Gastroesophageal sphincter (tissue), 4 donors: ENCODE measurements at regions not wholly inside any gene's neighbourhood (a gene's known extent, or its start where the extent isn't known, plus 50 kb on each side); places are given as distances from the start of the nearest gene placed in this dataset.
"Not testable (repeated sequence)": the region's sequence is repeated elsewhere in the genome, so short reads cannot be mapped to it uniquely, and the experiment has no call there.

Experiments used
- ATAC-seq: fragments of 150-250 bp; one replicate; pipeline ENCODE4 v1.9.1; 2016; ENCODE audit warnings: mild to moderate bottlenecking, moderate library complexity
- H3K27ac ChIP-seq, 4 donors: fragments of 200-600 bp; sonication (generic) in 3 of 4; 1 replicate in 3 of 4; 2 replicates in 1 of 4; pipeline ENCODE4 v1.5.1; 2016 to 2019
- H3K27me3 ChIP-seq: fragments of 200-600 bp; sonication (generic); one replicate; pipeline ENCODE4 v1.5.1; 2019
- H3K36me3 ChIP-seq, 2 donors: fragments of 200-600 bp; sonication (generic); one replicate each; pipeline ENCODE4 v1.5.1; 2019; ENCODE audit warnings: control low read depth in 1 of 2
- H3K4me1 ChIP-seq, 3 donors: fragments of 200-600 bp; sonication (generic); 1 replicate in 2 of 3; 2 replicates in 1 of 3; pipeline ENCODE4 v1.5.1; 2016 to 2019; ENCODE audit warnings: control low read depth in 2 of 3
- H3K4me3 ChIP-seq, 2 donors: fragments of 200-600 bp; sonication (generic); one replicate each; pipeline ENCODE4 v1.5.1; 2019; ENCODE audit warnings: mild to moderate bottlenecking in 1 of 2, moderate library complexity in 1 of 2
- H3K9me3 ChIP-seq, 3 donors: fragments of 200-600 bp; sonication (generic); one replicate each; pipeline ENCODE4 v1.5.1; 2017 to 2019; ENCODE audit warnings: control low read depth in 2 of 3
- EP300 ChIP-seq: sonication (generic); formaldehyde crosslinking; IDR thresholded peaks from one replicate; pipeline ENCODE4 v1.6.1; 2017; ENCODE audit warnings: antibody characterized with exemption, mild to moderate bottlenecking
- POLR2A ChIP-seq, 2 donors: fragments of 450-650 bp; IDR thresholded peaks; one replicate each; pipeline ENCODE4 v1.6.1; 2017; ENCODE audit warnings: antibody characterized with exemption in 2 of 2, mild to moderate bottlenecking in 2 of 2, moderate library complexity in 1 of 2
- POLR2AphosphoS5 ChIP-seq: sonication (generic); formaldehyde crosslinking; IDR thresholded peaks from one replicate; pipeline ENCODE4 v1.6.1; 2017; ENCODE audit warnings: antibody characterized with exemption
- WGBS, 2 donors: methylation state at CpG; one replicate each; pipeline ENCODE4 v1.1.5; 2018; ENCODE audit warnings: low coverage in 1 of 2; 5-methylcytosine and 5-hydroxymethylcytosine counted together
- TF ChIP-seq, protein P1 (sequence below), 4 experiments: fragments of 200-600 bp in 2 of 4; fragments of 450-650 bp in 2 of 4; sonication (generic) in 1 of 4; IDR thresholded peaks; one replicate each; pipeline ENCODE4 v1.5.1; 2017 to 2019; ENCODE audit warnings: antibody characterized with exemption in 4 of 4, mild to moderate bottlenecking in 2 of 4, moderate library complexity in 2 of 4

DNA sequence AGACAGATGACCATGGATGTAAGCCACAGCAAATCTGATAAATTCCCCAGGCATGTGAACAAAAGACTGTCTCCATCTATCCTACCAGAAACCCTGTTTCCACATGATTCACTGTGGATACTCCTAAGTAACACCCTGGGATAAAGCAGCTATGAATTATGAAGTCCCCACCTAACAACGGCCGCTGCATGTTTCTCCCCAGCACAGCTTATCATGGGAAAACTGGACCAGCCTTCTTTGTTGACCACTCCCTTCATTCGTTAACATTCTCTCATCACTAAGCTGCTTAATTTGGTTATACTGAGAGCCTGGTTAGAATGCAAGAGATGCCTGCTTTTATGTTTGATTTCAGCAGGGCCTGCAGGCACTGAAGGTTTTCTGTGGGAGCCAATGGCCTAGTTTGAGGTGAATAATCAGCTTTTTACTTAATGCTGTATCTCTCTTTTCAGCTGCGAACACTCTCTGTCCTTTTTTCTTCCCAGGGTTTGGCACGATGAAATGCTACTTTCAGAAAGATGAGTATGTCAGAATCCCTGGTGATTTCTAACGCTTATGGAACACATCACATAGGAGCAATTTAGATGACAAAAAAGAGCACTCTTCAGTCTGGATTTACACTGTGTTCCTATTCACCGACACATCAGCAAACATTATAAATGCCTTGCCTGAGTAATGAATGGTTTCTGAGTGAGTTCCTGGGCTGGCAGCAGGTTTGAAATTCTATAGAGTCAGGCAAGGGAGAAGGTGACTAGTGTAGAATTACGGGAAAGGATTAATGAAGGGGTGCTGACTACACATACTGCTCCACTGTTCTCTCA, 318.4 kb upstream of the ZNF608 start:
- Histone ChIP-seq H3K36me3 (no peaks in the 10 kb centered on the region), H3K27me3 (no peaks in the 10 kb centered on the region), H3K27ac (no peak overlapping the region), H3K4me1 (peaks cover 0 to 11% (median 0%) of the 10 kb centered on the region in 3 donors), H3K9me3 (no peaks in the 10 kb centered on the region), H3K4me3 (no peak overlapping the region)
- WGBS, 2 donors: 66 to 72% methylated on average over 7 to 8 of the region's 8 CpGs
- TF ChIP-seq, protein P1, sequence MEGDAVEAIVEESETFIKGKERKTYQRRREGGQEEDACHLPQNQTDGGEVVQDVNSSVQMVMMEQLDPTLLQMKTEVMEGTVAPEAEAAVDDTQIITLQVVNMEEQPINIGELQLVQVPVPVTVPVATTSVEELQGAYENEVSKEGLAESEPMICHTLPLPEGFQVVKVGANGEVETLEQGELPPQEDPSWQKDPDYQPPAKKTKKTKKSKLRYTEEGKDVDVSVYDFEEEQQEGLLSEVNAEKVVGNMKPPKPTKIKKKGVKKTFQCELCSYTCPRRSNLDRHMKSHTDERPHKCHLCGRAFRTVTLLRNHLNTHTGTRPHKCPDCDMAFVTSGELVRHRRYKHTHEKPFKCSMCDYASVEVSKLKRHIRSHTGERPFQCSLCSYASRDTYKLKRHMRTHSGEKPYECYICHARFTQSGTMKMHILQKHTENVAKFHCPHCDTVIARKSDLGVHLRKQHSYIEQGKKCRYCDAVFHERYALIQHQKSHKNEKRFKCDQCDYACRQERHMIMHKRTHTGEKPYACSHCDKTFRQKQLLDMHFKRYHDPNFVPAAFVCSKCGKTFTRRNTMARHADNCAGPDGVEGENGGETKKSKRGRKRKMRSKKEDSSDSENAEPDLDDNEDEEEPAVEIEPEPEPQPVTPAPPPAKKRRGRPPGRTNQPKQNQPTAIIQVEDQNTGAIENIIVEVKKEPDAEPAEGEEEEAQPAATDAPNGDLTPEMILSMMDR (IDR thresholded peaks at IDR 0.05): no peak
- TF ChIP-seq EP300 (no peak), POLR2AphosphoS5 (no peak), POLR2A (IDR thresholded peaks at IDR 0.05) (no peak)
- ATAC-seq: no peak

DNA sequence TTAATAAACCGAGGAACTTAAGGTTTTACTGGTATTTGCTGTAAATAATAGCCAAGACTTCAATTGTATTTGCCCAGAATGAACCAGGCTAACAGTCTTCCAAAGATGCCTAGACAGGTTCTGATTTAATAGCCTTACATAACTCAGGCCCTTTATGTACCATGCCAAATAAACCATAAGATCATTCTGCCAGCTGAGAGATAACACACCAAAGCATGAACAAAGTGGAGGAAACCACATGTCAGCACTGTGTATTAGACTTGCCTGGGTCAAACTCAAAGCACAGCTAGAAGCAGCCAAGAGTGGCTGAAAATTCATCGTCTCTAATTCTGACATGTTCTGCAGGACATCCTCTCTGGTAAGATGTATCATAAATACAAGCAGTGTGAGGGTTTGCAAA, 319.3 kb upstream of the ZNF608 start:
- no peak overlapping the region for H3K4me3 ChIP-seq
- no peak overlapping the region for H3K27ac ChIP-seq
- H3K4me1 ChIP-seq: peaks cover 0 to 11% (median 0%) of the 10 kb centered on the region in 3 donors
- no peak for ATAC-seq
- H3K27me3 ChIP-seq: no peaks in the 10 kb centered on the region
- 51 to 71% methylated on average over 2 of the region's 2 CpGs for WGBS, 2 donors
- TF ChIP-seq POLR2AphosphoS5: no peak
- no peak for TF ChIP-seq POLR2A (IDR thresholded peaks at IDR 0.05)
- TF ChIP-seq EP300: no peak
- TF ChIP-seq, protein P1 (IDR thresholded peaks at IDR 0.05): no peak
- H3K9me3 ChIP-seq: no peaks in the 10 kb centered on the region
- no peaks in the 10 kb centered on the region for H3K36me3 ChIP-seq

DNA sequence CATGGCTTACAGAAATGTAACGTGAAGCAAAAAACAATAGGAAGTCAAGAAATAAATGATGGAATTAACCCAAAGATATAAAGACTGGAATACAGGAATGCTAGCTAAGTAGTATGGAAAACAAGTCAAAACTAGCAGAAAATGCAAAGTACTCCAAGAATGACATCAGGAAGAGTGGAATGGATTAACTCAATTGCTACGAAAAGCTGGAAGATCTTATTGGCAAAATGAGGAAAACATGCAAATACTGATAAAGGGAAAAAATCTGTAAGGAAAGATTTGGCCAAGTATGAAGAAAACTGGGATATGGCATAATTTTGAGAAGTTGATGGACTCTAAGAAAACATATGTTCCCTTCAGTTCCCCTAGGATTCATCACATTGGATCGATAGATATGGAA, 324.5 kb upstream of the ZNF608 start:
- Histone ChIP-seq H3K9me3 (peaks cover 0 to 22% (median 0%) of the 10 kb centered on the region in 3 donors), H3K4me1 (peaks cover 0 to 1% (median 0%) of the 10 kb centered on the region in 3 donors), H3K27ac (no peak overlapping the region), H3K27me3 (no peaks in the 10 kb centered on the region), H3K4me3 (no peak overlapping the region), H3K36me3 (no peaks in the 10 kb centered on the region)
- no peak for TF ChIP-seq POLR2A (IDR thresholded peaks at IDR 0.05)
- no peak for TF ChIP-seq POLR2AphosphoS5
- TF ChIP-seq, protein P1 (IDR thresholded peaks at IDR 0.05): no peak
- no peak for TF ChIP-seq EP300
- ATAC-seq: no peak
- 88 to 93% methylated on average over 3 of the region's 3 CpGs for WGBS, 2 donors

DNA sequence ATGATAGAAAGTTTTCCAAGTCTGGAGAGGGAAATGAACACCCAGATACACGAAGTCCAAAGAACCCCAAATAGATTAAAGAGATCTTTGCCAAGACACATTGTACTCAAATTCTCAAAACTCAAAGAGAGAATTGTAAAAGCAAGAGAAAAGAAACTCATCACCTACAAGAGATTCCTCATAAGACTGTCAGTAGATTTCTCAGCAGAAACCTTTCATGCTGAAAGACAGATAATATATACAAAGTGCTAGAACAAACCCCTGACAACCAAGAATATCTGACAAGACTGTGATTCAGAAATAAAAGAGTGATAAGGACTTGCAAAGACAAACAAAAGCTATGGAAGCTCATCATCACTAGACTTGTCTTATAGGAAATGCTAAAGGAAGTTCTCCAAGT, 326.7 kb upstream of the ZNF608 start:
- no peaks in the 10 kb centered on the region for H3K36me3 ChIP-seq
- no peak for ATAC-seq
- no peaks in the 10 kb centered on the region for H3K4me1 ChIP-seq
- TF ChIP-seq POLR2AphosphoS5: no peak
- TF ChIP-seq POLR2A (IDR thresholded peaks at IDR 0.05): no peak
- no peak for TF ChIP-seq EP300
- TF ChIP-seq, protein P1 (IDR thresholded peaks at IDR 0.05): no peak
- H3K9me3 ChIP-seq: peaks cover 0 to 22% (median 0%) of the 10 kb centered on the region in 3 donors
- H3K4me3 ChIP-seq: no peak overlapping the region
- 47 to 100% methylated on average over 1 of the region's 1 CpG for WGBS, 2 donors
- no peak overlapping the region for H3K27ac ChIP-seq
- H3K27me3 ChIP-seq: no peaks in the 10 kb centered on the region

DNA sequence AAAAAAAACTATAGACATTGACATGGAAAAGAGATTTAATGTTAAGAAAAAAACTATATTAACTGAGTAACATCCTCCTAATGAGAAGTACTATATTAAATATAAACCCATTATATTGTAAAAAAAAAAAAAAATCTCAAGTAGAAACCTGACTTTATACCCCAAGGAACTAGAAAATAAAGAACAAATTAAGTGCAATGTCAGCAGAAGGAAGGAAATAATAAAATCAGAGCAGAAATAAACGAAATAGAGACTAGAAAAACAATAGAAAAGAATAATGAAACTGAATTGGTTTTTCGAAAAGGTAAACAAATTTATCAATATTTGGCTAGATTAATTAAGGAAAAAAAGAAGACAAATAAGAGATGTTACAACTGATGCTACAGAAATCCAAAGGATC, 329.1 kb upstream of the ZNF608 start:
- Histone ChIP-seq H3K36me3 (no peaks in the 10 kb centered on the region), H3K4me1 (no peaks in the 10 kb centered on the region), H3K9me3 (peaks cover 0 to 22% (median 0%) of the 10 kb centered on the region in 3 donors), H3K27ac (no peak overlapping the region), H3K4me3 (no peak overlapping the region), H3K27me3 (no peaks in the 10 kb centered on the region)
- TF ChIP-seq POLR2A (IDR thresholded peaks at IDR 0.05): no peak
- TF ChIP-seq, protein P1 (IDR thresholded peaks at IDR 0.05): no peak
- no peak for TF ChIP-seq EP300
- TF ChIP-seq POLR2AphosphoS5: no peak
- ATAC-seq: no peak
- 91% methylated on average over 2 of the region's 2 CpGs; no CpG with 5 or more reads in 1 of the 2 donors for WGBS, 2 donors

DNA sequence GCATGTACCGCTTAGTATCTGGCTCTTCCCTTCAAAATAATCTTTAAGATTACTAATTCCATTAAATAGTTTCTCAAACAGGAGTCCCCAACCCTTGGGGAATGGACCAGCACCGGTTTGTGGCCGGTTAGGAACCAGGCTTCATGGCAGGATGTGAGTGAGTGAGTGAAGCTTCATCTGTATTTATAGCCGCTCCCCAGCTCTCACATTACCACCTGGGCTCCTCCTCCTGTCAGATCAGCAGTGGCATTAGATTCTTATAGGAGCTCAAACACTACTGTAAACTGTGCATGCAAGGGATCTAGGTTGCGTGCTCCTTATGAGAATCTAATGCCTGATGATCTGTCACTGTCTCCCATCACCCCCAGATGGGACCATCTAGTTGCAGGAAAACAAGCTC, 332.6 kb upstream of the ZNF608 start:
- WGBS, 2 donors: 96 to 99% methylated on average over 5 of the region's 5 CpGs
- not testable (repeated sequence) for H3K36me3 ChIP-seq, H3K27ac ChIP-seq, H3K9me3 ChIP-seq, H3K4me3 ChIP-seq, ATAC-seq, H3K27me3 ChIP-seq, H3K4me1 ChIP-seq
